Loucy (cell line): ENCODE measurements at regions not wholly inside any gene's neighbourhood (a gene's known extent, or its start where the extent isn't known, plus 50 kb on each side); places are given as distances from the start of the nearest gene placed in this dataset.

Experiments
- EZH2phosphoT487 ChIP-seq: fragments of 200-600 bp; IDR thresholded peaks from 2 replicates; pipeline ENCODE4 v1.6.1; 2018; ENCODE audit warnings: antibody characterized with exemption, mild to moderate bottlenecking, moderate library complexity, borderline replicate concordance
- TF ChIP-seq, protein P1 (sequence below): fragments of 200-600 bp; sonication (generic); conservative IDR thresholded peaks from 2 replicates; pipeline ENCODE4 v1.5.1; 2014; ENCODE audit warnings: mild to moderate bottlenecking, antibody characterized with exemption, low read length

DNA sequence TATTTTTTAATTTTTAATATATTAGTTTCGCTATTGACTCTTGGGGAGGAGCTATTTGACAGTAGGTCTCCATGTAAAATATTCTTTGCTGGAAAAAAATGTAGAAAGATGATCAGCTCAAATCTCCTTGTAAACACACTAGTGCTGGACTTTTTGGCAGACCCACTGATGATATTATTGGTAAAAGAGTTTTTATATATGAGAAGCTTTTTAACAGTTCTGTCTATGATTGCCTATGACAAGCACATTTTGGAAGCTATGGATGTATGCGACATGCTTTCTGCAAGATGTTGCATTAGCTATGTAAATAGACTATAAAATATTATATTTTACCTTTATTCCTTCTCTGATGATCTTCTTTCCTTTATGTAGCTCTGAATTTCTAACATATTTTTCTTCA lies 928.5 kb downstream of the DNAJB9 start:
- TF ChIP-seq, protein P1, sequence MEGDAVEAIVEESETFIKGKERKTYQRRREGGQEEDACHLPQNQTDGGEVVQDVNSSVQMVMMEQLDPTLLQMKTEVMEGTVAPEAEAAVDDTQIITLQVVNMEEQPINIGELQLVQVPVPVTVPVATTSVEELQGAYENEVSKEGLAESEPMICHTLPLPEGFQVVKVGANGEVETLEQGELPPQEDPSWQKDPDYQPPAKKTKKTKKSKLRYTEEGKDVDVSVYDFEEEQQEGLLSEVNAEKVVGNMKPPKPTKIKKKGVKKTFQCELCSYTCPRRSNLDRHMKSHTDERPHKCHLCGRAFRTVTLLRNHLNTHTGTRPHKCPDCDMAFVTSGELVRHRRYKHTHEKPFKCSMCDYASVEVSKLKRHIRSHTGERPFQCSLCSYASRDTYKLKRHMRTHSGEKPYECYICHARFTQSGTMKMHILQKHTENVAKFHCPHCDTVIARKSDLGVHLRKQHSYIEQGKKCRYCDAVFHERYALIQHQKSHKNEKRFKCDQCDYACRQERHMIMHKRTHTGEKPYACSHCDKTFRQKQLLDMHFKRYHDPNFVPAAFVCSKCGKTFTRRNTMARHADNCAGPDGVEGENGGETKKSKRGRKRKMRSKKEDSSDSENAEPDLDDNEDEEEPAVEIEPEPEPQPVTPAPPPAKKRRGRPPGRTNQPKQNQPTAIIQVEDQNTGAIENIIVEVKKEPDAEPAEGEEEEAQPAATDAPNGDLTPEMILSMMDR = no peak
- no peak for TF ChIP-seq EZH2phosphoT487
